ENCODE measurements at regions not wholly inside any gene's neighbourhood (a gene's known extent, or its start where the extent isn't known, plus 50 kb on each side); places are given as distances from the start of the nearest gene placed in this dataset.

- CTCF ChIA-PET = interaction anchor here (1.0 kb wide), 1 partner anchor 10 kb away, joined by 3 read pairs; no protein-coding TSS in a partner anchor
- Histone ChIP-seq H3F3A (replicated peaks; ENCODE audit: insufficient read depth) (no peaks in the 10 kb centered on the region), H3K79me2 (ENCODE audit: insufficient read depth) (no peaks in the 10 kb centered on the region), H4K20me1 (ENCODE audit: insufficient read depth) (no peaks in the 10 kb centered on the region), H3K4me2 (no peak overlapping the region), H3K9me2 (no peaks in the 10 kb centered on the region), H3K36me3 (replicated peaks in 1 of 2; ENCODE audit: control insufficient read depth in 1 of 2, insufficient read depth in 2 of 2, low read length in 1 of 2) (no peaks in the 10 kb centered on the region), H3K9me3 (no peaks in the 10 kb centered on the region), H3K9ac (no peak overlapping the region), H2AFZ (ENCODE audit: low read depth) (no peak overlapping the region), H3K4me1 (ENCODE audit: control insufficient read depth in 1 of 2, insufficient read depth in 2 of 2, low read depth in 1 of 2, low read length in 1 of 2) (no peaks in the 10 kb centered on the region), H3K27ac (ENCODE audit: low read depth in 2 of 2, low read length in 1 of 2) (no peak overlapping the region), H3K27me3 (ENCODE audit: insufficient read depth) (no peaks in the 10 kb centered on the region), H3K4me3 (ENCODE audit: low read depth in 2 of 2, low read length in 1 of 2) (no peak overlapping the region)
- DNase-seq = no peak
- no peak for TF ChIP-seq FOSL2 (IDR thresholded peaks at IDR 0.05; ENCODE audit: borderline replicate concordance, low read depth)
- no peak for TF ChIP-seq RXRA (IDR thresholded peaks at IDR 0.05; ENCODE audit: borderline replicate concordance, low read depth)
- no peak for TF ChIP-seq PBX3 (IDR thresholded peaks at IDR 0.05)
- no peak for TF ChIP-seq NRF1 (IDR thresholded peaks at IDR 0.05; ENCODE audit: low read depth, low read length)
- TF ChIP-seq NFIC (IDR thresholded peaks at IDR 0.05; ENCODE audit: borderline replicate concordance) = no peak
- TF ChIP-seq EP300 (IDR thresholded peaks at IDR 0.05; ENCODE audit: borderline replicate concordance in 1 of 2, low read depth in 1 of 2, low read length in 1 of 2) = no peak
- no peak for TF ChIP-seq TAF1 (IDR thresholded peaks at IDR 0.05; ENCODE audit: borderline replicate concordance, low read depth, low read length)
- no peak for TF ChIP-seq RCOR1 (IDR thresholded peaks at IDR 0.05; ENCODE audit: low read length)
- no peak for TF ChIP-seq CTCF (IDR thresholded peaks at IDR 0.05)
- no peak for TF ChIP-seq ZBTB33 (IDR thresholded peaks at IDR 0.05; ENCODE audit: borderline replicate concordance, low read depth)
- TF ChIP-seq FOXJ3 (CRISPR knock-in tag; IDR thresholded peaks at IDR 0.05) = no peak
- TF ChIP-seq RFX5 (IDR thresholded peaks at IDR 0.05; ENCODE audit: low read length) = no peak
- TF ChIP-seq REST (IDR thresholded peaks at IDR 0.05; ENCODE audit: low read depth, low read length) = no peak
- TF ChIP-seq TCF12 (IDR thresholded peaks at IDR 0.05) = no peak
- no peak for TF ChIP-seq IRF3 (IDR thresholded peaks at IDR 0.05; ENCODE audit: low read depth, low read length)
- TF ChIP-seq JUND (IDR thresholded peaks at IDR 0.05) = no peak
- TF ChIP-seq CHD2 (IDR thresholded peaks at IDR 0.05; ENCODE audit: low read length, partially characterized antibody) = no peak
- TF ChIP-seq ELF1 (IDR thresholded peaks at IDR 0.05) = no peak
- POLR2A ChIA-PET = no interaction called here
- 4% methylated on average over 3 of the region's 3 CpGs for WGBS (ENCODE audit: low lambda C conversion rate)
Measured at GRCh38 chr10:57798830-57799229, 468.9 kb downstream of the IPMK start.
